Middle frontal gyrus (tissue), 1 donor: ENCODE measurements at regions not wholly inside any gene's neighbourhood (a gene's known extent, or its start where the extent isn't known, plus 50 kb on each side); places are given as distances from the start of the nearest gene placed in this dataset.
"Not testable (repeated sequence)": the region's sequence is repeated elsewhere in the genome, so short reads cannot be mapped to it uniquely, and the experiment has no call there.

Experiments
- DNase-seq: peaks from one replicate; pipeline ENCODE4 v3.0.0-alpha.2; 2015; ENCODE audit warnings: low spot score; ENCODE audit errors: extremely low spot score

- no peak for DNase-seq
Measured at GRCh38 chr21:15277466-15277865, 212.7 kb upstream of the NRIP1 start.

- no peak for DNase-seq
Measured at GRCh38 chr21:15278279-15278678, 213.5 kb upstream of the NRIP1 start.

- no peak for DNase-seq
Measured at GRCh38 chr21:15278851-15279250, 214.1 kb upstream of the NRIP1 start.

- DNase-seq = no peak
Measured at GRCh38 chr21:15279482-15279881, 214.7 kb upstream of the NRIP1 start.

GRCh38 chr21:15281714-15282113 is 216.9 kb upstream of the NRIP1 start:
- no peak for DNase-seq

- DNase-seq = no peak
Measured at GRCh38 chr21:15282665-15283064, 217.9 kb upstream of the NRIP1 start.

- no peak for DNase-seq
Measured at GRCh38 chr21:15283138-15283537, 218.3 kb upstream of the NRIP1 start.

- no peak for DNase-seq
Measured at GRCh38 chr21:15283789-15284188, 219.0 kb upstream of the NRIP1 start.

- no peak for DNase-seq
Measured at GRCh38 chr21:15285556-15285955, 220.8 kb upstream of the NRIP1 start.

GRCh38 chr21:15289246-15289645 is 224.4 kb upstream of the NRIP1 start:
- DNase-seq = no peak

- no peak for DNase-seq
Measured at GRCh38 chr21:15289896-15290841, 225.4 kb upstream of the NRIP1 start.

- DNase-seq = no peak
Measured at GRCh38 chr21:15291621-15292266, 226.9 kb upstream of the NRIP1 start.

- DNase-seq = no peak
Measured at GRCh38 chr21:15293240-15293639, 228.4 kb upstream of the NRIP1 start.

- DNase-seq = no peak
Measured at GRCh38 chr21:15295875-15296274, 231.1 kb upstream of the NRIP1 start.

- no peak for DNase-seq
Measured at GRCh38 chr21:15297824-15298223, 233.0 kb upstream of the NRIP1 start.

GRCh38 chr21:15298306-15298705 is 233.5 kb upstream of the NRIP1 start:
- no peak for DNase-seq

GRCh38 chr21:15298755-15299154 is 234.0 kb upstream of the NRIP1 start:
- DNase-seq = not testable (repeated sequence)

- no peak for DNase-seq
Measured at GRCh38 chr21:15300131-15300530, 235.3 kb upstream of the NRIP1 start.

GRCh38 chr21:15301014-15301413 is 236.2 kb upstream of the NRIP1 start:
- DNase-seq = no peak

- no peak for DNase-seq
Measured at GRCh38 chr21:15301736-15302135, 236.9 kb upstream of the NRIP1 start.

- DNase-seq = no peak
Measured at GRCh38 chr21:15306271-15306670, 241.5 kb upstream of the NRIP1 start.

- no peak for DNase-seq
Measured at GRCh38 chr21:15308333-15308732, 243.5 kb upstream of the NRIP1 start.
